GM12891 (cell line): ENCODE measurements at regions not wholly inside any gene's neighbourhood (a gene's known extent, or its start where the extent isn't known, plus 50 kb on each side); places are given as distances from the start of the nearest gene placed in this dataset.

ENCODE experiments used
- DNase-seq: peaks from one replicate; pipeline ENCODE4 v3.0.0; 2011; ENCODE audit warnings: low spot score; ENCODE audit not compliant: insufficient read length
- FAIRE-seq: peaks from 2 replicates; lab custom pipeline; 2011; peaks lifted over from hg19 to GRCh38; lab: Jason Lieb, UNC
- PAX5 ChIP-seq: IDR thresholded peaks from 2 replicates; pipeline ENCODE4 v1.6.1; 2011; ENCODE audit warnings: low read length, moderate library complexity, mild to moderate bottlenecking; ENCODE audit not compliant: insufficient read depth, severe bottlenecking
- POLR2A ChIP-seq: IDR thresholded peaks from 2 replicates; pipeline ENCODE4 v1.6.1; 2011; ENCODE audit warnings: low read depth, low read length, control low read depth
- POLR2AphosphoS5 ChIP-seq: IDR thresholded peaks from 2 replicates; pipeline ENCODE4 v1.6.1; 2011; ENCODE audit warnings: low read depth, low read length, control low read depth
- POU2F2 ChIP-seq: IDR thresholded peaks from 2 replicates; pipeline ENCODE4 v1.6.1; 2011; ENCODE audit warnings: low read depth, mild to moderate bottlenecking, control low read depth, low read length, moderate library complexity
- SPI1 ChIP-seq: IDR thresholded peaks from 2 replicates; pipeline ENCODE4 v1.6.1; 2011; ENCODE audit warnings: low read depth, low read length, control low read depth
- TAF1 ChIP-seq: IDR thresholded peaks from 2 replicates; pipeline ENCODE4 v1.6.1; 2011; ENCODE audit warnings: low read depth, low read length, control low read depth

DNA sequence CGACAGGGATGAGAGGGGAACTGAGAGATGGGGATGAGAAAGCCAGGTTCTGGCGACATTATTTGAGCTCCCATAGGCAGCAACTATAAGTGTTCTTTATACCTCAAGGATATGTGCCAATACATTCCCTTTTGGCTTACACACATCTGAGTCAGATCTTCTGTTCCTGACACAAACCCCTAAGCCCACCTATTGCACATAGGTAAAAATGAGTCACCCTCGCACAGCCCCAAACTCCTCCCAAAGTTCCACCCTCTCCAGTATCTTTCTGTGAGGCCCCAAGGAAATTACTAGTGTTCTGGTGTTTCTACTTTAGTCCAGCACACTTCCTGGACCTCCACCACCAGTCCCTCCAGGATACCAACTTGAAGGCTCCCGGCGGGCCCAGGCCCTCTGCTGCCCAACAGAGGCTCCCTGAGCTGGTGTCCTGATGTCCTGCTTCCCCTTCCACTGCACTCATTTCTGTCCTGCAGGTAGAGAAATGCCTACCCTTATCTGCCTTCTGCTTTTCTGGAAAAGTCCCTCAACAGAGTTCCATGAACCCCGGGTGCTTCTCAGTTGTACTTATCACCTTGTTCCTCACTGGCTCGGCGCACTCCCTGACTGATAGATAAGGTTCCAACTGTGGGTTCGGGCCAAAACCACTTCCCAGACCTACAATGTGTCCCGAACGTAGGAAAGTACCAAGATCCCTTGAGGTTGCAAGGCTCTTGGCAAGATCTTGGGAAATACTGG is 125.5 kb downstream of the EN1 start:
- no peak for TF ChIP-seq POLR2AphosphoS5
- no peak for TF ChIP-seq POU2F2
- no peak for TF ChIP-seq SPI1
- TF ChIP-seq TAF1 = no peak
- no peak for TF ChIP-seq PAX5
- no peak for TF ChIP-seq POLR2A

DNA sequence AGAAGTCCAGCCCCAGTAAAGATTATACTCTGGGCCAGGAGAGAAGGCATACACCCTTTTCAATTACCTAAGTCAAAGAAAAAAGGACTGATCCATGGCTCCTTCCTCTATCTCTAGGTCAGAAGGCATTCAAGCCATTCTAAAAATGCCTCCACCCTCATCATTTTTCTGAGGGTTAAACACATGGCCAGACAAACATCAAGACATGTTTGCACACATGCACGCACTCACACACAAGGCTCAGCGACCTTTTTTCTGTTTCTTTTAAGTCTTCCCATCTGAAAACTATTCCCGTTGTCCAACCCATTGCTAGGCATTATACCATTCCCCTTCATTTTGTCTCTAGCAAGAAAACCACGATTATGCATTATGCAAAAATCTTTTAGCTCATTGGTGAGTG is 126.6 kb downstream of the EN1 start:
- TF ChIP-seq SPI1 (no peak), POU2F2 (no peak), POLR2AphosphoS5 (no peak), PAX5 (no peak), TAF1 (no peak), POLR2A (no peak)
- no peak for DNase-seq

More for the DNA sequence above, 125.5 kb downstream of the EN1 start:
- no peak for FAIRE-seq
- no peak for DNase-seq

DNA sequence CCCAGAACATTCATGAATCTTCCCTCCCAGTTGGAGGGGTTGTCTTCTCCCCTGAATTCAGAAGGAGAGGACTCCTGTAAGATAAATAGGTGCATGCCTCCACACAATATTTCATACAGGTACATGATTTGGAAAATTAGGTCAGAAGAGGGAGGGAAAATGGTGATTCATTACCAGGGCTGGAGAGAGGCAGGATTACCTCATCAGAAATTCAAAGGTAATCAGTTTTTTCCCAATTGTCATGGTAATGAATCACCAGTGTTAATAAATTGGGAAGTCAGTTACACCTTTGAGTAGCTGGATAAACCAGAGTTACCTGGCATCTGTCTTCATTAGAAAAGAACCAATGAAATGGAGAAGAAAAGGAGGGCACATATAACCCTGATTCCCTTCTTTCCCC is 128.5 kb downstream of the EN1 start:
- TF ChIP-seq PAX5 (no peak), SPI1 (no peak), POLR2A (no peak), TAF1 (no peak), POU2F2 (no peak), POLR2AphosphoS5 (no peak)
- DNase-seq (no peak), FAIRE-seq (no peak)

More for the DNA sequence above, 126.6 kb downstream of the EN1 start:
- FAIRE-seq = no peak

DNA sequence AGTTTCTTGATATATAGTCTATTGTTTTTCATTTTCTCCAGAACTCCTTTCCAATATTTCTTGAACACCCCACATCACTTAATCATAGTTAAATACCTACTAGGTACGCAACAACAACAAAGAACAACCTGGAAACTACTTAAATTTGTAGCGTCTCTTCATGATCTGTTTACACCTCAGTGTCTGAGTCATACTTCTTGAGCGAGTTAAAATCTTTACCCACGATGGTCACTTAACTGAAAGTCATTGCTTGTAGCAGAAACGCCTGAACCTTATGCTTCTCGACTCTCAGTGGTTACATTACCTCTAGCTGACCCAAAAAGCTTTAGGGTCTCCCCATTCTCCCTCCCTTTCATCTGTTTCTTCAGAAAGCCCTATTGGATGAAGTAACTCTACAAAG is 131.3 kb downstream of the EN1 start:
- no peak for FAIRE-seq
- DNase-seq = no peak
- TF ChIP-seq POLR2AphosphoS5 (no peak), POLR2A (no peak), PAX5 (no peak), SPI1 (no peak), TAF1 (no peak), POU2F2 (no peak)

GRCh38 chr2:118714118-118714517 is 133.3 kb downstream of the EN1 start:
- DNase-seq (no peak), FAIRE-seq (no peak)

GRCh38 chr2:118711603-118712002 is 135.8 kb downstream of the EN1 start:
- DNase-seq (no peak), FAIRE-seq (no peak)
- no peak for TF ChIP-seq POLR2A
- TF ChIP-seq TAF1 = no peak
- TF ChIP-seq PAX5 = no peak
- TF ChIP-seq POLR2AphosphoS5 = no peak
- no peak for TF ChIP-seq SPI1
- no peak for TF ChIP-seq POU2F2

More at GRCh38 chr2:118714118-118714517, 133.3 kb downstream of the EN1 start:
- TF ChIP-seq TAF1 (no peak), SPI1 (no peak), POLR2A (no peak), POLR2AphosphoS5 (no peak), POU2F2 (no peak)

GRCh38 chr2:118710481-118710880 is 137.0 kb downstream of the EN1 start:
- TF ChIP-seq POLR2A (no peak), TAF1 (no peak), SPI1 (no peak), POU2F2 (no peak), POLR2AphosphoS5 (no peak), PAX5 (no peak)
- DNase-seq (no peak), FAIRE-seq (no peak)

GRCh38 chr2:118709786-118710185 is 137.7 kb downstream of the EN1 start:
- FAIRE-seq (no peak), DNase-seq (no peak)
- TF ChIP-seq SPI1 = no peak
- TF ChIP-seq TAF1 = no peak
- TF ChIP-seq PAX5 = no peak
- no peak for TF ChIP-seq POLR2A
- TF ChIP-seq POLR2AphosphoS5 = no peak
- TF ChIP-seq POU2F2 = no peak

DNA sequence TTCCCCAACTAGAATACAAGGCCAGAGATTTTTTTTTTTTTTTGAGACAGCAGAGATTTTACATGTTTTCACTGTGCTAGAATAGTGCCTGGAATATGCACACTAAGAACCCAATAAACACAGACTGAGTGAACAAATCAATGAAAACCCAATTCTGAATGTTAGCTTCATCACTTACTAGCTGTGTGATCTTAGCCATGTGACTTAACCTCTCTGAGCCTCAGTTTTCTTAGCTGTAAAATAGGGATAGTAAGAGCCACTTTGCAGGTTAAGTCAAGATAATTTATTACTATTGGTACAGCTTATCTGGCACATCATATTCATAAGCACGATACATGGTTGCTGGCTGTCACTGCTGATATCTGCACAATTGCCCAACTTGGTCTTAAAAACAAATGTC is 140.6 kb downstream of the EN1 start:
- no peak for DNase-seq
- TF ChIP-seq SPI1 (no peak), PAX5 (no peak), TAF1 (no peak), POLR2A (no peak), POU2F2 (no peak), POLR2AphosphoS5 (no peak)
- FAIRE-seq = no peak
